BE2C (cell line): ENCODE measurements at regions not wholly inside any gene's neighbourhood (a gene's known extent, or its start where the extent isn't known, plus 50 kb on each side); places are given as distances from the start of the nearest gene placed in this dataset.

Experiments
- DNase-seq: peaks from one replicate; pipeline ENCODE4 v3.0.0-alpha.2; 2020
- H3K27me3 ChIP-seq: fragments of 250-450 bp; sonication (Bioruptor Pico); 2 replicates; pipeline ENCODE4 v1.5.1; 2020; ENCODE audit warnings: mild to moderate bottlenecking
- H3K36me3 ChIP-seq: fragments of 250-450 bp; sonication (Bioruptor Pico); 2 replicates; pipeline ENCODE4 v1.5.1; 2020; ENCODE audit warnings: mild to moderate bottlenecking
- H3K4me1 ChIP-seq: fragments of 250-450 bp; sonication (Bioruptor Pico); 2 replicates; pipeline ENCODE4 v1.5.1; 2020
- H3K4me3 ChIP-seq: 2 replicates; pipeline ENCODE4 v1.5.1; 2011; ENCODE audit warnings: low read depth, low read length
- H3K9me3 ChIP-seq: fragments of 250-450 bp; sonication (Bioruptor Pico); 2 replicates; pipeline ENCODE4 v1.5.1; 2020
- CTCF ChIP-seq: IDR thresholded peaks from 2 replicates; pipeline ENCODE4 v1.5.1; 2012; ENCODE audit warnings: mild to moderate bottlenecking, low read depth, low read length

- Histone ChIP-seq H3K9me3 (peaks cover 5% of the 10 kb centered on the region; the same call in 1 of the 2 replicates), H3K4me1 (no peaks in the 10 kb centered on the region), H3K36me3 (no peaks in the 10 kb centered on the region), H3K4me3 (no peak overlapping the region), H3K27me3 (no peaks in the 10 kb centered on the region)
- no peak for DNase-seq
- no peak for TF ChIP-seq CTCF
These were observed 93.5 kb upstream of the SMIM23 start for GRCh38 chr5:171692107-171692506.

- TF ChIP-seq CTCF, result no peak
- H3K9me3 ChIP-seq, result peaks cover 5% of the 10 kb centered on the region; the same call in 1 of the 2 replicates
- no peak for DNase-seq
- H3K27me3 ChIP-seq, result no peaks in the 10 kb centered on the region
- H3K4me1 ChIP-seq, result no peaks in the 10 kb centered on the region
- no peak overlapping the region for H3K4me3 ChIP-seq
- no peaks in the 10 kb centered on the region for H3K36me3 ChIP-seq
These were observed 92.7 kb upstream of the SMIM23 start for GRCh38 chr5:171692936-171693335.

DNA sequence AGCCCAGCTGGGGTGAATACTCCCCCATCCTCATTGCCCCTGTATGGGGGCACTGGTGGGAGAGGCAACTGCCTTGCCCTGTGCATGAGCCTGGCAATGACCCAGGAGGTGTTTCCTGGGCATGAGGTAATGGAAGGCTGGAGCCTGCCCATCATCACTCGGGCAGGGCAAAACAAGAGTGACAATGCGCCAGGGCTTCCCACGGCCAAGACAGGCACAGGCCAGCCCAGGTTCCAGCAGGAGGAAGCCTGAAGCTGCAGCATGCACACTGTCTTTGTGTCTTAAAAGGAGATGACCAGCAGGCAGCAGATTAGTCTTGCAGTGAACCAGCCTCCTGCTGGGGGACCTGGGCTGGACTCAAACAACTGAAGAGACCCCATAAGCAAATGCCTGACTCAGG is 92.2 kb upstream of the SMIM23 start:
- Histone ChIP-seq H3K4me3 (no peak overlapping the region), H3K4me1 (no peaks in the 10 kb centered on the region), H3K36me3 (no peaks in the 10 kb centered on the region), H3K9me3 (peaks cover 5% of the 10 kb centered on the region; the same call in 1 of the 2 replicates), H3K27me3 (no peaks in the 10 kb centered on the region)
- no peak for DNase-seq
- no peak for TF ChIP-seq CTCF

DNA sequence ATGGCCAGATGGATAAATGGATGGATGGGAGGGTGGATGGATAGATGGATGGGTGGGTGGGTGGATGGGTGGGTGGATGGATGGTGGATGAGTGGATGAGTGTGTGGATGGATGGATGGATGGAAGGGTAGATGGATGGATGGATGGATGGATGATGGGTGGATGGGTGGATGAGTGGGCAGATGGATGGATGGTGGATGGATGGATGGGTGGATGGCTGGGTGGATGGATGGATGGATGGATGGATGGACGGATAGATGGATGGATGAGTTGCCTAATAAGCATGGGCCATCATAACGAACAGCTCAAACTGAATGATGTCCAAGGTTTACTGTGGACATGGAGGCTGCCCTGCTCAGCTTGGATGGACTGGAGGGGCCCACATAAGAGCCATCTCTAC is 89.8 kb upstream of the SMIM23 start:
- no peak for TF ChIP-seq CTCF
- H3K9me3 ChIP-seq, result peaks cover 4% of the 10 kb centered on the region; the same call in 1 of the 2 replicates

DNA sequence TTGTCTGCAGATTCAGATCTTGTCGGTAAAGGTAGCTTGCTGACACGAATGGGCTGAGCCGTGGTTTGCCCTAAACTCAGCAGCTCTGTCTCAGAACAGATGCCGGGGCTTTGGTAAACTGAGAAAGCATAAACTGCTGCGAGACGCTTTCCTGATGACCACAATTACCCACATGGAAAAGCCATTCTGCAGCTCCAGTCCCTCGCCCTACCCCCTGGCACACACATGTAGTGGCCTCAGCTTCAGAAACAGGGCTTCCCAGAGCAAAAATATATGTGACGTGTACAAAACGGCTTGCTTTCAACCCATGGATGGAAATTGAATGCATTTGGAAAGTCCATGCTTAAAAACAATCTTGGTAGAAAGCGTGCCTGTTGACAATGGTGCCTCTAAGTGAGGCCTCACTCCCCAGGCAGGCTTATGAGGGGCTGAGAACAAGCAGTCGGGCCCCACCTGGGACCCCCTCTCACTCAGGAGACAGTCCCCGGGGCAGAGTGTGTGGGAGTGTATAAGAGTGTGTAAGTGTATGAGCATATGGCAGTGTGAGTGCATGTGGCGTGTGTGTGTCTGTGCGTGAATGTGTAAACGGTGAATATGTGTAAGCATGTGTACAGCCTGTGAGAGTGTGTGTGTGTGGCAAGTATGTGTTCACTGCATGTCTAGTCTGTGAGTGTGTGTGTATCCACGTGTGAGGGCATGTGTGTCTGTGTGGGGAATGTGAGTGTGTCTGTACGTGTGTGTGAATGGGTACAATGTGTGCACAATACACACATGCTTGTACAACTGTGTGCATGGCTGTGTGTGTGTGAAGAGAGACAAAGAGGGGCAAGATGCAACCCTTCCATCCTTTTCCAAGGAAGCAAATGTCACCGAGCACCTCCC is 88.2 kb upstream of the SMIM23 start:
- H3K36me3 ChIP-seq, result no peaks in the 10 kb centered on the region
- H3K9me3 ChIP-seq, result no peaks in the 10 kb centered on the region
- no peak for TF ChIP-seq CTCF

More for the DNA sequence above, 89.8 kb upstream of the SMIM23 start:
- no peak for DNase-seq
- no peaks in the 10 kb centered on the region for H3K27me3 ChIP-seq
- no peak overlapping the region for H3K4me3 ChIP-seq
- H3K4me1 ChIP-seq, result no peaks in the 10 kb centered on the region
- H3K36me3 ChIP-seq, result no peaks in the 10 kb centered on the region

DNA sequence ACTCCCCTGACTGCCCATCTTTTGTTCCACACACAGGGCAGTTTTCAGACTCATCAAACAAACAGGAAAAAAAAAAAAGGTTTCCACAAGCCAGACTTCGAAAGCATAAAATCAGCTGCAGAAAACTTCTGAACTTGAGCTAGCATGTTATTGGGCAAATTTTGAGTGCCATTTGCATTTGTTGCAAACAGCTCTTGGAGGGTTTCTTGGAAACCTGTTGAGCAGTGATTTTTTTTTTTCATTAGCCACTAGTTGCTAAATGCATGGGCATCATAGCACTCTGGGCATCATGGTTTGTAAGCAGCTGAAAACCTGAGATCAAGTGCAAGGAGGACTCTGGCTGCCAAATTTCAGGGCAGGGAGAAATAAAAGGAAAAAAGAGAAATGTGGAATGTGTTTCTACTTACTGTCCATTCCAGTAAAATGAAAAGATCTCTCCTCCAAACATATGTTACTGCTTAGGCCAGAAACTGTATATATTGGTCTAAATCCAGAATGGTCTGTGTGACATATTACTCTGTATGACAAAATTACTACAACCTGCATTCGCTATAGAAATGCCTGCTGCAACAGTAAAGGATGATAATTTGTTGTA is 85.2 kb upstream of the SMIM23 start:
- no peak for DNase-seq
- H3K4me1 ChIP-seq, result no peaks in the 10 kb centered on the region
- no peak for TF ChIP-seq CTCF
- no peaks in the 10 kb centered on the region for H3K36me3 ChIP-seq
- H3K27me3 ChIP-seq, result no peaks in the 10 kb centered on the region; the same call in 1 of the 2 replicates
- H3K4me3 ChIP-seq, result no peak overlapping the region
- no peaks in the 10 kb centered on the region for H3K9me3 ChIP-seq

More for the DNA sequence above, 88.2 kb upstream of the SMIM23 start:
- no peaks in the 10 kb centered on the region for H3K4me1 ChIP-seq
- no peak for DNase-seq
- H3K27me3 ChIP-seq, result no peaks in the 10 kb centered on the region; the same call in 1 of the 2 replicates
- no peak overlapping the region for H3K4me3 ChIP-seq
